ENCODE measurements at regions not wholly inside any gene's neighbourhood (a gene's known extent, or its start where the extent isn't known, plus 50 kb on each side); places are given as distances from the start of the nearest gene placed in this dataset.

DNA sequence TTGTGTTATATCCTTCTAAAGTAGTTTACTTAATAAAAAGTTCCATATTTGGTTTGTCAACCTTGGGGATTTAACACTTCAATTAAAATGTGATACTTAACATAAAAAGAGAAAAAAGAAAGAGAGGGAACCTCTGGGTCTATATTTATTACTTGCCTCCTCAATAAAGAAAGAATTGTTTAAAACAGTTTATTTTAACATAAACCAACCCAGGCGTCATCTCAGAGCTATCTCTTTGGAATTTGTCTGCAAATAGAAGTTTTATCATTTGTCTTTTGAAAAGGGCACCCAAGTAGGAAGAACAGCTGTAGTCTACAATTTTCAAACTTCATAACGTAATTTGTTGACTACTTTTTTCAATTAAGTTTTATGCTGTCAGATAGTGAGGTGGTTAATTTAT, 364.1 kb downstream of the KCNJ2 start:
- TF ChIP-seq EZH2 (IDR thresholded peaks at IDR 0.05) (no peak), POLR2AphosphoS5 (IDR thresholded peaks at IDR 0.05; ENCODE audit: borderline replicate concordance, low read depth, low read length) (no peak), FOXP2 (optimal IDR thresholded peaks at IDR 0.05; ENCODE audit: control extremely low read depth, extremely low read length, insufficient read depth) (no peak)
